ENCODE measurements at regions not wholly inside any gene's neighbourhood (a gene's known extent, or its start where the extent isn't known, plus 50 kb on each side); places are given as distances from the start of the nearest gene placed in this dataset.

DNA sequence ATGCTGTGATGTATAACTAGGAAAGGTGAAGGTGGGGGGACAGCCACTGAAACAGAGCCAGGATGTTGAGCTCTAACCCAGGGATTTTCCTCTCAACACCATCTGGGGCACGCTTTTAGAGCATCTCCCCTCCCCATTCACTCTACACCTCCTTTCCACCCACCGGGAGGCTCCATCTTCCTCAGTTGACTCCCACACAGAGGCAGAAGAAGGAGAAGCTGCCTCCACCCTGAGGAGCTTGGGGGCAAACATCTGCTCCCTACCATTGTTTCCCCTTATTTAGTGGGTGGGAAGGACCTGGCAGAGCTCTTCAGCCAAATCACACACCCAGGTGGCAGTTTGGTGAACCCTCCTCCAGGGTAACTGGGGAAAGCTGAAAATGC, 50.0 kb upstream of the ADA2 start:
- DNase-seq (ENCODE audit: low read depth in 4 of 4, low spot score in 1 of 4), result no peak
